Posterior vena cava (tissue), 2 donors: ENCODE measurements at regions not wholly inside any gene's neighbourhood (a gene's known extent, or its start where the extent isn't known, plus 50 kb on each side); places are given as distances from the start of the nearest gene placed in this dataset.
"Not testable (repeated sequence)": the region's sequence is repeated elsewhere in the genome, so short reads cannot be mapped to it uniquely, and the experiment has no call there.

Experiments used
- DNase-seq: peaks from one replicate; pipeline ENCODE4 v3.0.0-alpha.2; 2020; ENCODE audit warnings: low spot score
- intact Hi-C, 2 donors: fragments of 100-400 bp; cut with DNase I; formaldehyde crosslinking; loops; one replicate each; pipeline versions ENCODE4 v1.14.1 to v1.14.2; 2022 to 2023
- donor health status: DM: yes; HTN: yes; CAD: no.
- donor health status: DM: yes; HTN: yes; CAD: no.

DNA sequence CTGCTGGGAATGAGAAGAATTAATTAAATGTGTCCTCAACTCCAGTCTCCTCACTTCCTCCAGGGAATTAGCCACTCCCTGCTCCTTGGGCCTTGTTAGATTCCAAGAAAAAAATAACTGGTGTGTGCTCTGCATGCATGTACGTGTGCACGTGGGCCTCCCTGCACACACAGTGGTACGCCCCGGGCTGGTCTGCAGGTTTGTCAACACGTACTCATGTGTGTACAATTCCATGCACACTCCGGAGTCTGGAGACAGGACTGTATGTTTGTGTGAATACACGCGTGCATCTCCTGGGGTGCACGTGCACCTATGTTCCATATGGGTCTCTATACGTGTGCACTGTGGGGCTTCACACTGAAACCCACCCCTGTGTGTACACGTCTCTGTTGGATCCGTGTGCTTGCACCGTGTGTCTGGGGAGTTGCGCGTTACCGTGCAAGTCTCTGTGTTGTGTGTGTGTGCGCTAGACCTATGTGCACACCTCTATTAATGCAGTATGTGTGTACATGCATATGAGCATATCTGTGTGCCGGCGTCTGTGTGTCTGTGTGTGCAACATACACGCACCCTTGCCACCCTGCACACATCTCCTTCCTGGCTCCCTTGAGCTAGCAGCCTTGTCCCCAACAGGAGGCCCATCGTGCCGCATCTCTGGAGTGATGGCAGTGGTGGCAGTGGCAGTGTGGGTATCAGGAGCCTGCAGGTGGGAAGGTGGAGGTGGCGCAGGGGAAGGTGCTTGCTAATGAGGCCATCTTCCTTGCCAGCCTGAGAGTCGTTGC, 210.1 kb downstream of the TBC1D2B start:
- intact Hi-C loops = no loop called here
- DNase-seq = peak; percentile 70

DNA sequence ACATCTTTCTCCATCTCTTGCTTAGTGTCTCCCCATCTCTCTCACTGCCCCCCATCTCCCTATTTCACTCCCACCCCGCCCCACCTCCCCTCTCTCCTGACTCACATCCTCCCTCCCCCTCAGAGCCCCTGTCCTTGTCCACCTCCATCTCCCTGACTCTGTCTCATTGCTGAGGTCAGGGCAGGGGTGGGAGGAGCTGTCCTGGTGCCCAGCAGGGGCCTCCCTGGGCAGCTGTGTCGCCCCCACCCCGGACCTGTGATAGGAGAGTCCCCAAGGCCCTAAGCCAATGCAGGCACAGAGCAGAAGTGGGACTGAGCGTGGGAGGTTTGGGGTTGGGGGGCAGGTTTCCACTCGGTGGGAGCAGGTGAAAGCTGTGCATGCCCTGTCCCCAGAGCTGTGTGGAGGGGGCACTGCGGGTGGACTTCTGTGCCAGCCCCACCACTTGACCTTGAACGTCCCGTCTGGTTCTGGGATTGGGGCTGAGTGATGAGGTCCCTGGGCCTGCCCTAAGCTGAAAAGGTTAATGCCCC, 210.8 kb downstream of the TBC1D2B start:
- DNase-seq = no peak
- intact Hi-C loops = no loop called here

DNA sequence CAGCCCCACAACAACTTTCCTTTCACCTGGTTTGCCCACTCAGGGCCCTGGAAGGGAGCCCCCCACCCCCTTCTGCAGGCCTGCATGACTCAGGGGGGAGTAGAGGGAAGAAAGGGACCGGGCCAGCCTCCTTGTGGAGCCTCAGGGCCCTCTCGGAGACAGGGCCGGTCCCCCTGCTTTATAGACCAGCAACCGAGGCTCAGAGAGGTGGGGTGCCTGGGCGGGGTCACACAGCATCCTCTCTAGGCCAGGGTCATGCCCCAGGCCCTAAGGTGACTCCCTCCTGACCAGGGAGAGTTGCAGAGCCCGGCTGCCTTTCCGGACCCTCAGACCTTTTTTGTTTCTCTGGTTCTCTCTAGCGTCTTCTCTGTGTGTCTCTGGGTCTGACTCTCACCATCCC, 211.3 kb downstream of the TBC1D2B start:
- intact Hi-C loops = no loop called here
- DNase-seq = peak; percentile 70

DNA sequence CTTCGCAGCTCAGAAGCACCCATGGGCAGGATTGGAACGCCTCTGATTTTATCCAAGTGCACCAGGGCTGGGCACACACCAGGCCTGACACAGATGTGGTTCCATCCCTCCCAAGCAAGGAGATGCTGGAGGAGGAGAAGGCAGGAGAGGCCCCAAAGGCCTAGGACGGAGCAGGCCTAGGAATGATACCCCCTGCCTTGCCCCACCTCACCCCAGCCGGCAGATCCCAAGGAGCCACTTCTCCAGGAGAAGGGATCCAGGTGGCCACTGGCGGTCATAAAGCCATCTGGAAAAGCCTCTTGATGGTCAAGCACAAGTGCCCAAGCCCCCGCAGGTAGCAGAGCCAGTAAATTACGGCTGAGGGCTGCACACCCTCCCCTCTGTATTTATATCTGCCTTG, 211.8 kb downstream of the TBC1D2B start:
- intact Hi-C loops = no loop called here
- peak; percentile 42 for DNase-seq

DNA sequence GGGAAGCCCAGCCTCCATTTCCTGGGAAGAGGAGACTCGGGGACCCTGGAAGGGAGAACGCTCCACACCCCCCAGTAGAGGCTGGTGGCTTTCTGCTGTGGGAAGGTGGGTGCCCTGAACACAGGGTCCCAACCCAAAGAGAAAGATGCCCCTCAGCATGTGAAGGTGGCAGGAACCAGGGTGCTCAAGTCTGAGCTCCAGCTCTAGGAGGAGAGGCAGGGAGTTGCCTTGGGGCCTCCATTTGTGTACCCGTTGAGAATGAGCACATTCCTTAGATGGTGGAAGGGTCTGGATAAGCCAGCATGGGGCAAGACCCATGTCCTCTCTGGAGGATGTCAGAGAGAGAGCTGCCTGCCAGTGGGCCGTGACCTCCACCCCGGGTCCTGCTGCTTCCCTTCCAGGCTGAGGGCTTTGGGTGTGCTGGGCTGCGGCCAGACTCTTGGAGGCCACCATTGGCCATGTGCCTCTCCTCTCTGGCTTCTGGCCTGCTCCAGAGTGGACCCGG, 212.4 kb downstream of the TBC1D2B start:
- DNase-seq = no peak
- intact Hi-C loops = no loop called here

DNA sequence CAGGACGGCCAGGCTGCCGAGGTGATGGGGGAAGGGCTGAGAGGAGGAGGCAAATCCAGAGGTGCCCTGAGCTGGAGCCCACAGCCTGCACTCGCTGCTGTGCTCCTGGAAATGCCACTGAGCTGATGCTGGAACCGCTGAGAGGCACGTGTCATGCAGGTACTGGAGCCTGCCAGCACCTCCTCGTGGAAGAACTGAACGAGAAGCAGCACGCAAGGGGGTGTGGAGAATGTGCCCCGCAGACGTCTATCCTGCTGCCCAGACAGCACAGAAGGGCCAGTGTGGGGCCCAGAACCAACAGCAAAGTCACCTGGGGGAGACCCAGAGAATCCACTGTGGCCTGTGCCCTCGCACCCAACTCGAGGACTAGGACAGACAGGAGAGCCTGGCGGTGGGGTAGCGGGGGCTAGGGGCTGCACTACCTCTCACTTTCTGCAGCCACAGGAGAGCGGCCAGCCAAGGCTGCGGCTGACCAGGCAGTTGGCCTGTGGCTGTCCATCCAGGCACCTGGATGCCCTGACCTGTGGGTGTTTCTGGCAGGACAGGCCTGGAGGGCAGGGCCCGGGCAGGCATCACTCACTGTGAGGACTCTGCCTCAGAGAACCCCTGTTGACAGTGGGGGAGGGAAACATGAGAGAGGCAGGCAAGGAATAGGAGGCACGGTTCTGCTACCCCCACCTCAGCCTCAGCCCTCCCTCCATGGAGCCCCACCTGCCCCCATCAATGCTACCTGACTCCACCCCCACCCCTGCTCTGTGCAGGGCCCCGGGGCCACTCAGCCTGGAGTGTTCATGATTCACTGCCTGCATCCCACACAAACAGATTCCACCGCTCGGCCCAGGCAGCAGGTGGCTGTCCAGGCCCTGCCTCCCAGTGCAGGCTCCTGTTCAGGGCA, 213.1 kb downstream of the TBC1D2B start:
- peak; percentile 73 for DNase-seq
- intact Hi-C loops = no loop called here

DNA sequence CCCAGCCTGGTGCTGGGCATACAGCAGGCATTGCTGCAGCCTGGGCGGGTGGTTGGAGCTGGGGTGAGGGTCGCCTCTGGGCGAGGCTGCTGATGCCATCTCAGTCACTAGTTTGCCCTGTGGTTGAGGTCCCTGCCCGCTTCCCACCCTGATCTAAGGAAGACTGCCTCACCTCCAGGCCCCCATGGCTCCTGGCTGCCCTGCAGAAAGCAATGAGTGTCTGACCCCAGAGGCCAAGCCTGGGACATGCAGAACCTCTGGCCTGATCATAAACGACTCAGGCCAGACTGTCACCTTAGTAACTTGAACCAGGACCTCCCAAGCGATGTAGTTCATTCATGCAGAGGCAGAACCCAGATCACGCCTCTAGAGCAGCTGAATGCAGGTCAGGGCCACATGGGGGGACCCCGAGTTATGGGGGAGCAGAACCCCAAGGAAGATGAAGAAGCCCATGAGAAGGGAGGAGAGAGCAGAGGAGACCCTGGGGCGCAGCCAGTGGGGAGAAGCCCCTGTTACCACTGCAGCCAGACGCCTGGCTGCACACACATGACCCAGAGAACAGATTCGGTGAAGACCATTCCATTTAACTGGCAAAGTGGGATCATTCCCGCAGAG, 213.9 kb downstream of the TBC1D2B start:
- DNase-seq = peak; percentile 58
- intact Hi-C loops = no loop called here

DNA sequence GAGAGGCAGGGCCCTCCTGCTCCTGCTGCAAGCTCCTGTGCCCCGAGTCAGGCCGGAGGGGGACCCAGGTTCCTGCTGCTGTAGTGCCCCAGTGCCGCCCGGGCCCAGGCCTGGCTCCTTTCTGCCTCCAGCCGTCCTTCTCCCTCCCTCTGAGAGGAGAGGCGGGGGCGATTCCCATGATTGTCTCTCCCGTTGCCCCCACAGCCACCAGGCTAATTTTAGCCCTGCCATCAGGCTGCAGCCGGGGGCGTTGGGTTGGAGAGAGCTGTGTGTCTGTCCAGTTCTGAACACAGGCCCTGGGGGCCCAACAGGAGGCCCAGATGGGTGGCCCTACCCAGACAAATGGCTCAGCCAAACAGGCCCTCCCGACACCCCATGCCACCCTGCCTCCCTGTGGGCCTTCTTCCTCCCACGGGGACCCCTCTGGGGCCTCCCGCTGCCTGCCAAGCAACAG, 214.8 kb downstream of the TBC1D2B start:
- intact Hi-C loops = no loop called here
- DNase-seq = peak; percentile 62

DNA sequence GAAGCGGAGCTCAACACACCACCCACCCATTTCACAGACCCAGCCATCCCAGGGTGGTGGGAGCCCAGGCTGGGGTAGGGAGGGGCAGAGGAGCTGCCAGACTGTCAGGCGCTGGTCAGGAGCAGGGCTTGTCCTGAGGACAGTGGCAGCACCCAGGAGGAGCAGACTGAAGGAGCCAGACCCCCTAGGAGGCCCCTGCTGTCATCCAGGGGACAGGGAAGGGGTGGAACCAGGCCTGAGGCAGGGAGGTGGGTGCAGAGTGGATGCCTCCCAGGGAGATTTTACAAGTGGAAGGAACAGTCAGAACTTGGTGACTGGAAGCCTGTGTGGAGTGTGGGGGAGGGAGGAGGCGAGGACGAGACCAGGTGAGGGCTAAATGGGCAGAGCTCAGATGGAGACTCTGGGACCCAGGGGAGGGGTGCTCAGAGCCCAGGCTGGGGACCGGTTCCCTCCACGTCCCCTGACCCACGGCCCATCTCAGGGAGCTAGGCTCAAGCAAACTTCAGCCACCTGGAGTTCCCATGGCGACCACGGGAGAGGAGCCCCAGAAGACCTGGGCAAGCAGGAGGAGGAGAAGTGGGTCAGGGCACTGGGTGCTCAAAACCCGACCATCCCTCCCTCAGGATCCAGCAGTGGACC, 215.4 kb downstream of the TBC1D2B start:
- intact Hi-C loops = not testable (repeated sequence)
- DNase-seq = peak; percentile 62

DNA sequence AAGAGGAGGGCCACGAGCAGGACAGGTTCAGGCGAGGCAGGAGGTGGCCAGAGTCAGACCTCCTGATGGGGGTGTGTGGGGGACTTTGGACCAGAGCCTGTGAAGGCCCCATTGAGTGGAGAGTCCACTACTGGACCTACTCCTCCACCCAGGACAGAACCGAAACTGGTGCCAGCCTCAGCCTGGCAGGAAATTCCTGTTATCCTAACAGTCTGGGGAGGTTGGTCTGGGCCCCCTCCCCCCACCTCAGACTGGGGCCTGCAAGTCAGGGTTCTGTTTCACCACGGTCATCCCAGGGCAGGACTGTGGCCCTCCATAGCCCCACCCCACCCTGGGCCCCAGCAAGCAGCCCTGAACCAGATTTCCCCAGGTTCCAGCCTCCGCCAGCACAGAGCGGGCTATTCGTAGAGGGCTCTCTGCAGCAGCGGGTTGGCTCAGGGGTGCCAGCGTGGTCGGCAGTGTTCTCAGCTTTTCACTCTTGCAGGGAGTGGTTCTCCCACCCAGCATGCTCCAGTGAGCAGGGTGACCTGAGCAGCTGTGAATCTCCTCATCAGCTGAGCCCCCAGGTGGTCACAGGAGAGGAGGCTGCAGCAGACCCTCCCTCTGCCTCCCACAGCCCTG, 217.3 kb downstream of the TBC1D2B start:
- peak; percentile 74 for DNase-seq
- intact Hi-C loops = no loop called here

DNA sequence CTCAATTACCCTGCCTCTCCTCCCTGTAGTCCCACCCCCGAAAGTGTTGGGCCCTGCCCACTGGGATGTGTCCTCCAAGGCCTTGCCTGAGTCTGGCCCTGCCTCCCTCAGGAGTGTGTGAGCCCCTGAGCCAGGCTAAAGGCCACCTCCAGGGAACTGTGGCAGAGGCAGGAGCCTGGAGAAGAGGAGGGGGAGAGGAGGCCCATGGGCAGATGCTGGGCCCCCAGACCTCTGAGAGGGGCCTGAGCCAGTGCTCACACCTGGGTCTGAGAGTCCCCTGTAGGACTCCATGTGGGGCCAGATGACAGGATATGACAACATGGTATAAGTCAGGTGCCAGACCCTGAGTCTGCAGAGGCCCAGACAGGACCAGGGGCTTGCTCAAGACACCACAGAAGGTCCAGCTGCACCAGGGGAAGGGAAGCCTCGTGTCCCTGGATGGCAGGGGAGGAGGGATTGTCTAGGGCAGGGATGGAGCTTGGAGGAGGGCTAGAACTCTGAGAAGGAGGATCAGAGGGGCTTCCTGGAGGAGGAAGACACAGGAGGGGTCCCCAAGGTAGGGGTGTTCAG, 217.9 kb downstream of the TBC1D2B start:
- intact Hi-C loops = no loop called here
- DNase-seq = peak; percentile 73

DNA sequence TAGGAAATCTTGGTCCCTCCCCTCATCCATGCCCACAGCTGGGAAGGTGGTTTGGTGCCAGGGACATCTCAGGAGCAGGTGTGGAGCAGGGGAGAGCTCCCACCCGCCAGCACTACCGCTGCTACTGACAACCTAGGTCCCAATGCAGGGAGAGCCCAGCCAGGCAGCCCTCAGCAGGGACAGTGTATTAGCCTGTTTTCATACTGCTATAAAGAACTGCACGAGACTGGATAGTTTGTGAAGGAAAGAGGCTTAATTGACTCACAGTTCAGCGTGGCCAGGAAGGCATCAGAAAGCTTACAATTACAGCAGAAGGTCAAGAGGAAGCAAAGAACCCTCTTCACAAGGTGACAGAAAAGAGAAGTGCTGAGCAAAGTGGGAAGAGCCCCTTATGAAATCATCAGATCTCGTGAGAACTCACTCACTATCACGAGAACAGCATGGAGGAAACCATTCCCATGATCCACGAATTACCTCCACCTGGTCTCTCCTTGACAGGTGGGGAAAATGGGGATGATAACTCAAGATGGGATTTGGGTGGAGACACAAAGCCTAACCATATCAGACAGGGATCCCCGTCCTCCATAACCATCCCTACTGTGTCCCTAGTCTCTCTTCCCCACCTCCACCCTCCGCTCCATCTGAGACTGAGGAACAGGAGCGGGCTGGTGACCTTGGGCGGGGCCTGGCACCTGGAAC, 218.6 kb downstream of the TBC1D2B start:
- intact Hi-C loops = no loop called here
- DNase-seq = no peak

DNA sequence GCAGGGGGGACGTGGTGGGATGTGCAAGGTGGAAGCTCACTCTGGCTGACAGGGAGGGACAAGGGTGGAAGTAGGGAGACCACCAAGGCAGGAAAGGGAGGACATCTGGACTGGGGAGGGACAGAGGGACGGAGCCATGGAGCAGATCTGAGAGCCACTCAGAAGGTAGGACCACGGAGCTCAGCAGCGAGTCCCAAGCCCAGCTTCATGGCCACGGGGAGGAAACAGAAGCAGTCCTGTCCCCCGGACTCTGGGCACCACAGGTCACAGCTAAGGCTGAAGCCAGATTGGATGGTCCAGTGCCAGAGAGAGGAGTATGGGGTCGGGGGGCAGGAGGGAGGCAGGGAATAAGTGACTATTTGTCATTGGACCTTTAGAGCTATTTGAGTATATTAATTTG, 220.1 kb downstream of the TBC1D2B start:
- DNase-seq = peak; percentile 56
- intact Hi-C loops = no loop called here

DNA sequence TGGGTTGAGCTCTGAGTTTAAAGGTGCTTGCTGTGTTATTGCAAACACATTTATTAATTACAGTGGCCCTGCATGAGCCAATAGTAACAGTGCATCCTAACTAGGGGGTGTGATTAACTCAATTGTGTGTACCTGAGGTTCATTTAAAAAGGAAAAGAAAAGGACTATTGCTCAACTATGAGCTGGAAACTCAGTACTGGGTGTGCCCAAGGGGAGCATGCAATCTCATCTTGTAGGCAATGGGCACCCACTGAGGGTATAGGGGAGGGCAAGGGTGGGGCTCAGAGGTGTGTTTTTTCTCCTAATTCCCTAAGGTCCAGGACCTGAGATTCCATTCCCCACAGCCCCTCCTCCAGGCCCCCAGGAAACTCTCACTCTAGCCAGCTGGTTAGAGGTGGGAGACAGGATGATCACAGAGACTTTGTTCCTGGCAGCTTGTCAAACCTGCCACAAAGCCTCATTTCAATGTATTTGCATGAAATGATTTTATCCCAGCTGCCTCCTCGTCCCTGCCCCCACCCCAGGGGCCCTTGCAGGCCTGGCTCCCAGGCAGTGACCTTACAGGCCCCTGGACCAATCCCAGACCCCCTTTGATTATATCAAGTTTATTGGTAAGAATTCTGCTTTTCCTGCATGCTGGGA, 220.7 kb downstream of the TBC1D2B start:
- DNase-seq = no peak
- intact Hi-C loops = no loop called here

DNA sequence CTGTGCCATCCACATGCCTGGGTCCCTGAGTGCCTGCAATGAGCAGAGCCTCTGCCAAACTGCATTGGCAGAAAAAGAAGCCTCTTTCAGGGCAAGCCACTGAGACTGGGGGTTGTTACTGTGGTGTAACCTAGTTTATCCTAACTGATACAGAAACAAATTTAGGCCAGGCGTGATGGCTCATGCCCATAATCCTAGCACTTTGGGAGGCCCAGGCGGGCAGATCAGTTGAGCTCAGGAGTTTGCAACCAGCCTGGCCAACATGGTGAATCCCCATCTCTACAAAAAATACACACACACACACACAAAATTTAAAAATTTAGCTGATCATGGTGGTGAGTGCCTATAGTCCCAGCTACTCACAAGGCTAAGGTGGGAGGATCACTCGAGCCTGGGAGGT, 221.6 kb downstream of the TBC1D2B start:
- DNase-seq = no peak
- intact Hi-C loops = no loop called here

DNA sequence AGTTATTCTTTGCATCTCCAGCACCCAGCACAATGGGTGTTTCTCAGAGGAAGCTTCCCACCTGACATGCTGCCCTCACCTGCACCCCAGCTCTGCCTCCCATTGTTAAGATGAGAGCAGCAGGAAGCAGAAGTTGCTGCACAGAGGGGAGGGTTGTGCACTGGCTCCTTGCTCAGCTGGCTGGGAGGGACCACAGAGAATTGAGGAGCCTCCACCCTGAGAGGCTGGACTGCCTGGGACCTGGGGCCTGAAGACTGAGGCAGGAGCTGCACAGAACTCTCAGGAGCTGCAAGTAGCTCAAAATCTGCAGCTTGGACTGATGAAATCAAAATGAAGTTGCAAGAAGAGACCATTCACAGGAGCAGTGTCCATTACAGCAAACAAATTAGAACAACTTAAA, 222.3 kb upstream of the LINGO1 start:
- DNase-seq = no peak
- intact Hi-C loops = no loop called here

DNA sequence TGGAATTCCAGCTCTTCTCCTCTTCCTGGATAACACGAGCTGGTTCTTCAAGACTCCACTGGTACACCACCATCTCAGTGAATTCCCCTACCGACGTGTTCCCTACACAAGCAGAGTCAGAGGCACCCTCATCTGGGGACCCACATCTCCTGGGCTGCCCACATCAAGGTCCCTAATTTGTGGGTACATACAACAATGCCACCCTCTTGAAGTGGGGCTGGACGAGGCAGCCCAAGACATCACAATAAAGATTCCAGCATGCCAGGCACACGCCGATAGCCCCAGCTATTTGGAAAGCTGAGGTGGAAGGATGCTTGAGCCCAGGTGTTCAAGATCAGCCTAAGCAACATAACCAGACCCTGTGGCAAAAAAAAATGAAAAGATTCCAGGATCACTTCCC, 221.2 kb upstream of the LINGO1 start:
- intact Hi-C loops = no loop called here
- DNase-seq = peak; percentile 56

DNA sequence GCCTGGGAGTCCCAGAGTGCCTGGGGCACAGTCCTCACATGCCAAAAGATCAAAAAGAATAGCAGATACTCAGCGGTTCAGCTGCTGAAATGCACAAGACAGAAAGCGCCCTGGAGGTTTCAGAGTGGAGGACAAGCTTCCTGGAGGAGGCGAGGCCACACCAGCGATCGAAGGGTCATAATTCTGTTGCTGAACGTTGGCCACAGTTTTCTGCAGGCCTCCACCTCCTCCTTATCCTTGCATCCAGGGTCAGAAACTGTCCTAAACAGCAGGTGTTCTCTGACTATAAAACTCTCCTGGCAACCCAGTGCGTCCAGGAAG, 220.3 kb upstream of the LINGO1 start:
- intact Hi-C loops = no loop called here
- peak; percentile 42 for DNase-seq
